Liver (tissue), 3 donors: ENCODE measurements at regions not wholly inside any gene's neighbourhood (a gene's known extent, or its start where the extent isn't known, plus 50 kb on each side); places are given as distances from the start of the nearest gene placed in this dataset.

Experiments used
- CTCF ChIP-seq: fragments of 150-350 bp; IDR thresholded peaks from 2 replicates; pipeline ENCODE4 v1.5.1; 2017; ENCODE audit warnings: improper control_type of control experiment, low read depth, low read length; ENCODE audit not compliant: missing input control
- JUND ChIP-seq, 2 donors: IDR thresholded peaks; 2 replicates each; pipeline ENCODE4 v1.6.1; 2016; ENCODE audit warnings: antibody characterized with exemption in 2 of 2
- REST ChIP-seq: IDR thresholded peaks from 2 replicates; pipeline ENCODE4 v1.6.1; 2016; ENCODE audit warnings: antibody characterized with exemption, mild to moderate bottlenecking
- donor health status: healthy.
- donor health status: healthy.

GRCh38 chr17:73698966-73699365 lies 54.7 kb upstream of the SDK2 start:
- TF ChIP-seq CTCF (no peak), REST (no peak), JUND (IDR thresholded peaks at IDR 0.05) (no peak)
